ENCODE measurements at regions not wholly inside any gene's neighbourhood (a gene's known extent, or its start where the extent isn't known, plus 50 kb on each side); places are given as distances from the start of the nearest gene placed in this dataset.

GRCh38 chrX:46125111-46125510 is 420.1 kb downstream of the ZNF674 start:
- TF ChIP-seq CTCF (IDR thresholded peaks at IDR 0.05) = no peak
- no peak for TF ChIP-seq POLR2A (IDR thresholded peaks at IDR 0.05)
